GM12878 (cell line): ENCODE measurements at regions not wholly inside any gene's neighbourhood (a gene's known extent, or its start where the extent isn't known, plus 50 kb on each side); places are given as distances from the start of the nearest gene placed in this dataset.
A peak's percentile ranks its signal among the peaks of the same experiment; 100 is the strongest.

Source experiments
- ATAC-seq: fragments of 200-7000 bp; cut with Tn5 transposase; 3 replicates; pipeline ENCODE4 v1.9.1; 2020; ENCODE audit warnings: mild to moderate bottlenecking, moderate library complexity
- BruUV-seq: library from RNA; stranded (reverse); fragments of 400-500 nt; replicated peaks from 2 replicates; lab custom pipeline; 2021; lab: Mats Ljungman, UMichigan
- CTCF ChIA-PET: fragments of 300-600 bp; sonication (Branson Sonifier 250); formaldehyde crosslinking; extraction: SDS; loops from one replicate; lab custom pipeline; 2021; ENCODE audit warnings: inconsistent platforms; lab: Yijun Ruan, JAX
- POLR2A ChIA-PET: fragments of 350-600 bp; formaldehyde crosslinking; extraction: SDS; loops from one replicate; lab custom pipeline; 2021; ENCODE audit warnings: inconsistent platforms; lab: Charles Lee
- RAD21 ChIA-PET: fragments of 300-600 bp; sonication (Branson Sonifier 250); formaldehyde crosslinking; loops from one replicate; lab custom pipeline; 2023; ENCODE audit warnings: antibody characterized with exemption; ENCODE audit not compliant: unreplicated experiment; lab: Charles Lee
- SMC1A ChIA-PET: fragments of 300-600 bp; sonication (Branson Sonifier 250); formaldehyde crosslinking; loops from one replicate; lab custom pipeline; 2023; ENCODE audit not compliant: unreplicated experiment, uncharacterized antibody; lab: Charles Lee
- DNase-seq: peaks from one replicate; pipeline ENCODE4 v3.0.0-alpha.2; 2011; ENCODE audit warnings: low read depth, low spot score
- FAIRE-seq: peaks from 3 replicates; lab custom pipeline; 2011; peaks lifted over from hg19 to GRCh38; lab: Jason Lieb, UNC
- H2AFZ ChIP-seq: 2 replicates; pipeline ENCODE4 v1.6.0; 2011; ENCODE audit warnings: low read depth, low read length, control low read depth; ENCODE audit not compliant: control insufficient read depth
- H3K27ac ChIP-seq: 2 replicates; pipeline ENCODE4 v1.5.1; 2011; ENCODE audit warnings: control low read depth; ENCODE audit not compliant: control insufficient read depth, insufficient read depth
- H3K27me3 ChIP-seq, 2 experiments: replicated peaks in 1 of 2; 2 replicates each; pipeline versions ENCODE4 v1.6.0 to v1.6.1; 2011; ENCODE audit warnings: low read length in 1 of 2; ENCODE audit not compliant: control insufficient read depth in 2 of 2, insufficient read depth in 2 of 2
- H3K36me3 ChIP-seq, 2 experiments: 2 replicates each; pipeline ENCODE4 v1.5.1; 2011; ENCODE audit warnings: low read length in 1 of 2; ENCODE audit not compliant: control insufficient read depth in 2 of 2, insufficient read depth in 2 of 2
- H3K4me1 ChIP-seq: 2 replicates; pipeline ENCODE4 v1.6.1; 2011; ENCODE audit warnings: mild to moderate bottlenecking, low read length, moderate library complexity, mixed read lengths; ENCODE audit not compliant: control insufficient read depth, insufficient read depth
- H3K4me2 ChIP-seq: 2 replicates; pipeline ENCODE4 v1.6.0; 2011; ENCODE audit warnings: control low read depth; ENCODE audit not compliant: control insufficient read depth, insufficient read depth
- H3K4me3 ChIP-seq: fragments of 200-600 bp; sonication (generic); 2 replicates; pipeline ENCODE4 v1.5.1; 2016
- H3K79me2 ChIP-seq: 2 replicates; pipeline ENCODE4 v1.6.0; 2011; ENCODE audit warnings: low read length; ENCODE audit not compliant: control insufficient read depth, insufficient read depth
- H3K9ac ChIP-seq: 2 replicates; pipeline ENCODE4 v1.8.0; 2011; ENCODE audit warnings: low read length, control low read depth, mixed read lengths; ENCODE audit not compliant: control insufficient read depth, insufficient read depth
- H3K9me3 ChIP-seq: replicated peaks from 3 replicates; pipeline ENCODE4 v1.5.1; 2011; ENCODE audit warnings: mild to moderate bottlenecking, low read length; ENCODE audit not compliant: control insufficient read depth, insufficient read depth
- H4K20me1 ChIP-seq: 2 replicates; pipeline ENCODE4 v1.6.0; 2011; ENCODE audit not compliant: control insufficient read depth, insufficient read depth
- BMI1 ChIP-seq: fragments of 450-650 bp; IDR thresholded peaks from 2 replicates; pipeline ENCODE4 v1.6.1; 2016; ENCODE audit warnings: mild to moderate bottlenecking, moderate library complexity, borderline replicate concordance
- CBX3 ChIP-seq: fragments of 200-600 bp; sonication (generic); IDR thresholded peaks from 2 replicates; pipeline ENCODE4 v1.6.1; 2016; ENCODE audit warnings: low read depth, borderline replicate concordance
- CEBPB ChIP-seq, 2 experiments: fragments of 150-350 bp in 1 of 2; IDR thresholded peaks; 2 replicates each; pipeline ENCODE4 v1.6.1; 2012 to 2014; ENCODE audit warnings: low read depth in 2 of 2, low read length in 2 of 2, borderline replicate concordance in 1 of 2, inconsistent platforms in 1 of 2
- EP300 ChIP-seq, 2 experiments: fragments of 150-350 bp in 1 of 2; IDR thresholded peaks; 2 replicates each; pipeline ENCODE4 v1.6.1; 2011 to 2012; ENCODE audit warnings: low read depth in 2 of 2, low read length in 2 of 2, borderline replicate concordance in 1 of 2, improper control_type of control experiment in 1 of 2, inconsistent platforms in 1 of 2; ENCODE audit not compliant: control insufficient read depth in 1 of 2
- FOXK2 ChIP-seq: fragments of 450-650 bp; IDR thresholded peaks from 2 replicates; pipeline ENCODE4 v1.6.1; 2017; ENCODE audit warnings: mild to moderate bottlenecking, moderate library complexity
- IKZF2 ChIP-seq, 2 experiments: fragments of 450-650 bp; IDR thresholded peaks; 2 replicates each; pipeline ENCODE4 v1.6.1; 2017; ENCODE audit warnings: mild to moderate bottlenecking in 2 of 2, moderate library complexity in 2 of 2
- POU2F2 ChIP-seq: IDR thresholded peaks from 3 replicates; pipeline ENCODE4 v1.6.1; 2011; ENCODE audit warnings: low read depth, mild to moderate bottlenecking, low read length, borderline replicate concordance
- RAD51 ChIP-seq: fragments of 450-650 bp; IDR thresholded peaks from 2 replicates; pipeline ENCODE4 v1.6.1; 2016; ENCODE audit warnings: moderate library complexity, mild to moderate bottlenecking, inconsistent platforms
- RUNX3 ChIP-seq: IDR thresholded peaks from 2 replicates; pipeline ENCODE4 v1.6.1; 2012; ENCODE audit warnings: low read length, inconsistent platforms
- SIX5 ChIP-seq: IDR thresholded peaks from 2 replicates; pipeline ENCODE4 v1.6.1; 2011; ENCODE audit warnings: mild to moderate bottlenecking, low read depth, low read length, moderate library complexity; ENCODE audit not compliant: severe bottlenecking
- ZNF274 ChIP-seq: IDR thresholded peaks from one replicate; pipeline ENCODE4 v1.8.0; 2011; ENCODE audit not compliant: insufficient read length, insufficient read depth
- WGBS: methylation state at CpG from one replicate; pipeline ENCODE4 v1.1.6; 2016; ENCODE audit warnings: low lambda C conversion rate; ENCODE audit not compliant: insufficient replicate concordance, insufficient coverage; ENCODE audit errors: missing lambda C conversion rate; 5-methylcytosine and 5-hydroxymethylcytosine counted together
- in situ Hi-C: fragments of 300-500 bp; cut with MboI; formaldehyde crosslinking; loops from 9 replicates; pipeline ENCODE4 v1.14.3; 2018; ENCODE audit warnings: mixed read lengths
- intact Hi-C: fragments of 100-400 bp; cut with micrococcal nuclease; formaldehyde crosslinking; loops from one replicate; pipeline ENCODE4 v1.14.2; 2022; ENCODE audit not compliant: unreplicated experiment
- TF ChIP-seq, protein P1 (sequence below): IDR thresholded peaks from 2 replicates; pipeline ENCODE4 v1.6.1; 2012; ENCODE audit warnings: low read depth, low read length, improper control_type of control experiment
- TF ChIP-seq, protein P2 (sequence below): fragments of 450-650 bp; IDR thresholded peaks from 2 replicates; pipeline ENCODE4 v1.6.1; 2017; ENCODE audit warnings: borderline replicate concordance
- TF ChIP-seq, protein P3 (sequence below): IDR thresholded peaks from 2 replicates; pipeline ENCODE4 v1.6.1; 2011; ENCODE audit warnings: low read depth, low read length, improper control_type of control experiment, borderline replicate concordance
- TF ChIP-seq, protein P4 (sequence below): IDR thresholded peaks from 2 replicates; pipeline ENCODE4 v1.6.1; 2011; ENCODE audit warnings: borderline replicate concordance, low read depth, mild to moderate bottlenecking, moderate library complexity, mixed read lengths, low read length; ENCODE audit not compliant: insufficient read depth; ENCODE audit errors: extremely low read length
- TF ChIP-seq, protein P5 (sequence below): IDR thresholded peaks from 2 replicates; pipeline ENCODE4 v1.6.1; 2011; ENCODE audit warnings: borderline replicate concordance, low read depth, mild to moderate bottlenecking, moderate library complexity, low read length; ENCODE audit not compliant: insufficient read depth, poor library complexity, severe bottlenecking

DNA sequence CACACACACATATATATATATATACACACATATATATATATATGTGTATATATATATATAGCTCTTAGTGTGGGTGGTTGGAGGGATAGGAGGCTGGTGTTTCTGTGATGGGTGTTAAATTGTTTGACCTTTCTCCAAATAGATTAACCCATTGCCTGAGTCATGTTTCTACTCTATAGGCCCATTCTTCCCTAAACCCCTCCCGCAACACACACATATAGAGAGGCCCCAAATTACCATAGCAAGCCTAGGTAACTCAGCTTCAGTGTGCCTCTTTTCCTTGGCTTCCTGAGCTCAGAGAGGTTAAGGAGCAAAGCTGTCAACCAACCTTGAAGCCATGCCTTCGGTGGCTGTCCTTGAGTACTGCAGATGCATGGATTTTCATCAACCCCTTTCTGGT, 98.7 kb upstream of the ADO start (continued):
- TF ChIP-seq CEBPB (IDR thresholded peaks at IDR 0.05; ENCODE audit: borderline replicate concordance in 1 of 2, low read depth in 2 of 2, low read length in 2 of 2) (no peak), FOXK2 (no peak), ZNF274 (no peak), BMI1 (no peak)
- TF ChIP-seq, protein P1, sequence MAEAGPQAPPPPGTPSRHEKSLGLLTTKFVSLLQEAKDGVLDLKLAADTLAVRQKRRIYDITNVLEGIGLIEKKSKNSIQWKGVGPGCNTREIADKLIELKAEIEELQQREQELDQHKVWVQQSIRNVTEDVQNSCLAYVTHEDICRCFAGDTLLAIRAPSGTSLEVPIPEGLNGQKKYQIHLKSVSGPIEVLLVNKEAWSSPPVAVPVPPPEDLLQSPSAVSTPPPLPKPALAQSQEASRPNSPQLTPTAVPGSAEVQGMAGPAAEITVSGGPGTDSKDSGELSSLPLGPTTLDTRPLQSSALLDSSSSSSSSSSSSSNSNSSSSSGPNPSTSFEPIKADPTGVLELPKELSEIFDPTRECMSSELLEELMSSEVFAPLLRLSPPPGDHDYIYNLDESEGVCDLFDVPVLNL, result no peak

DNA sequence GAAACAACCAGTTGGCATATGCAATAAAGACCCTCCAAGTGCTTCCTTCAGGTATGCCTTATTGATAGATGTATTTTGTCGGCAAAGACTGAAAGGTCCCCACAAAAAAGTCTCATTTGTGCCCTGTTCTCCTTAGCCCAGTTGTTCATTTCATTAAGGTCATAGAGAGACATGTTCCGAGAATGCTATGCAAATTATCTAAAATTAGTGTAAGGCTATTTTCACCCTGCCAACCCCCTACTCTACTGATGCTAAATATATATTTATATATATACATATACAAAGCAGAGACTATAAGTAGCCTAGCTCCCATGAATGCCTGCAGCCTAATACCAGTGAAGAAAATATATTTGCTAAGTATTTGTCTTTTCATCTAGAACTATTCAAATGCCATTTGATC, 96.7 kb upstream of the ADO start:
- ChIA-PET POLR2A (interaction anchor here (0.9 to 2.7 kb wide), 8 partner anchors 16 to 109 kb away, joined by 3 to 22 read pairs (median 3); partner anchors contain the start of gene EGR2), SMC1A (interaction anchor here (0.9 to 8.0 kb wide), 27 partner anchors 12 to 103 kb away, joined by 3 to 104 read pairs (median 6); no protein-coding TSS in a partner anchor), RAD21 (interaction anchor here (0.6 to 7.8 kb wide), 19 partner anchors 17 to 109 kb away, joined by 3 to 91 read pairs (median 6); partner anchors contain the start of genes ADO and EGR2), CTCF (interaction anchor here (0.8 to 2.8 kb wide), 9 partner anchors 10 to 72 kb away, joined by 3 to 16 read pairs (median 5); no protein-coding TSS in a partner anchor)
- ATAC-seq (peak; percentile 76), DNase-seq (peak; percentile 40), FAIRE-seq (no peak)
- no peaks in the 10 kb centered on the region for H3K27me3 ChIP-seq
- in situ Hi-C loops (no loop called here), intact Hi-C loops (loop anchor here (2.0 to 5.0 kb wide), 2 partner anchors 53 to 96 kb away; no protein-coding TSS in a partner anchor)
- peaks cover 9% of the 10 kb centered on the region for H3K9me3 ChIP-seq
- peak overlapping the region; percentile 69 for H3K4me2 ChIP-seq
- no TSS peak for BruUV-seq
- H3K9ac ChIP-seq, result no peak overlapping the region; the same call in 1 of the 2 replicates
- no peaks in the 10 kb centered on the region for H4K20me1 ChIP-seq
- H3K27ac ChIP-seq, result peak overlapping the region; percentile 61; the same call in 1 of the 2 replicates
- H3K36me3 ChIP-seq, result no peaks in the 10 kb centered on the region
- peaks cover 30% of the 10 kb centered on the region for H3K4me1 ChIP-seq
- H3K4me3 ChIP-seq, result peak overlapping the region; percentile 9; the same call in 1 of the 2 replicates
- no peaks in the 10 kb centered on the region for H3K79me2 ChIP-seq
- peak overlapping the region; percentile 28; the same call in 1 of the 2 replicates for H2AFZ ChIP-seq
- 0% methylated on average over 2 of the region's 2 CpGs for WGBS
- TF ChIP-seq, protein P2, sequence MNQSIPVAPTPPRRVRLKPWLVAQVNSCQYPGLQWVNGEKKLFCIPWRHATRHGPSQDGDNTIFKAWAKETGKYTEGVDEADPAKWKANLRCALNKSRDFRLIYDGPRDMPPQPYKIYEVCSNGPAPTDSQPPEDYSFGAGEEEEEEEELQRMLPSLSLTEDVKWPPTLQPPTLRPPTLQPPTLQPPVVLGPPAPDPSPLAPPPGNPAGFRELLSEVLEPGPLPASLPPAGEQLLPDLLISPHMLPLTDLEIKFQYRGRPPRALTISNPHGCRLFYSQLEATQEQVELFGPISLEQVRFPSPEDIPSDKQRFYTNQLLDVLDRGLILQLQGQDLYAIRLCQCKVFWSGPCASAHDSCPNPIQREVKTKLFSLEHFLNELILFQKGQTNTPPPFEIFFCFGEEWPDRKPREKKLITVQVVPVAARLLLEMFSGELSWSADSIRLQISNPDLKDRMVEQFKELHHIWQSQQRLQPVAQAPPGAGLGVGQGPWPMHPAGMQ, result no peak
- TF ChIP-seq IKZF2 (IDR thresholded peaks at IDR 0.05) (no peak), RUNX3 (peak; percentile 37; the same call in 1 of the 2 replicates), EP300 (IDR thresholded peaks at IDR 0.05; ENCODE audit: borderline replicate concordance in 1 of 2, control insufficient read depth in 1 of 2, low read depth in 2 of 2, low read length in 2 of 2) (peak; percentile 9 to 76; a peak in 2 of 4 replicates), SIX5 (no peak), CBX3 (no peak), POU2F2 (peak; percentile 88), RAD51 (no peak)
- TF ChIP-seq, protein P3, sequence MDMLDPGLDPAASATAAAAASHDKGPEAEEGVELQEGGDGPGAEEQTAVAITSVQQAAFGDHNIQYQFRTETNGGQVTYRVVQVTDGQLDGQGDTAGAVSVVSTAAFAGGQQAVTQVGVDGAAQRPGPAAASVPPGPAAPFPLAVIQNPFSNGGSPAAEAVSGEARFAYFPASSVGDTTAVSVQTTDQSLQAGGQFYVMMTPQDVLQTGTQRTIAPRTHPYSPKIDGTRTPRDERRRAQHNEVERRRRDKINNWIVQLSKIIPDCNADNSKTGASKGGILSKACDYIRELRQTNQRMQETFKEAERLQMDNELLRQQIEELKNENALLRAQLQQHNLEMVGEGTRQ, result no peak
- TF ChIP-seq, protein P4, sequence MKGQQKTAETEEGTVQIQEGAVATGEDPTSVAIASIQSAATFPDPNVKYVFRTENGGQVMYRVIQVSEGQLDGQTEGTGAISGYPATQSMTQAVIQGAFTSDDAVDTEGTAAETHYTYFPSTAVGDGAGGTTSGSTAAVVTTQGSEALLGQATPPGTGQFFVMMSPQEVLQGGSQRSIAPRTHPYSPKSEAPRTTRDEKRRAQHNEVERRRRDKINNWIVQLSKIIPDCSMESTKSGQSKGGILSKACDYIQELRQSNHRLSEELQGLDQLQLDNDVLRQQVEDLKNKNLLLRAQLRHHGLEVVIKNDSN, result no peak
- TF ChIP-seq, protein P5, sequence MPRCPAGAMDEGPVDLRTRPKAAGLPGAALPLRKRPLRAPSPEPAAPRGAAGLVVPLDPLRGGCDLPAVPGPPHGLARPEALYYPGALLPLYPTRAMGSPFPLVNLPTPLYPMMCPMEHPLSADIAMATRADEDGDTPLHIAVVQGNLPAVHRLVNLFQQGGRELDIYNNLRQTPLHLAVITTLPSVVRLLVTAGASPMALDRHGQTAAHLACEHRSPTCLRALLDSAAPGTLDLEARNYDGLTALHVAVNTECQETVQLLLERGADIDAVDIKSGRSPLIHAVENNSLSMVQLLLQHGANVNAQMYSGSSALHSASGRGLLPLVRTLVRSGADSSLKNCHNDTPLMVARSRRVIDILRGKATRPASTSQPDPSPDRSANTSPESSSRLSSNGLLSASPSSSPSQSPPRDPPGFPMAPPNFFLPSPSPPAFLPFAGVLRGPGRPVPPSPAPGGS, result no peak
